ENCODE measurements at regions not wholly inside any gene's neighbourhood (a gene's known extent, or its start where the extent isn't known, plus 50 kb on each side); places are given as distances from the start of the nearest gene placed in this dataset.

DNA sequence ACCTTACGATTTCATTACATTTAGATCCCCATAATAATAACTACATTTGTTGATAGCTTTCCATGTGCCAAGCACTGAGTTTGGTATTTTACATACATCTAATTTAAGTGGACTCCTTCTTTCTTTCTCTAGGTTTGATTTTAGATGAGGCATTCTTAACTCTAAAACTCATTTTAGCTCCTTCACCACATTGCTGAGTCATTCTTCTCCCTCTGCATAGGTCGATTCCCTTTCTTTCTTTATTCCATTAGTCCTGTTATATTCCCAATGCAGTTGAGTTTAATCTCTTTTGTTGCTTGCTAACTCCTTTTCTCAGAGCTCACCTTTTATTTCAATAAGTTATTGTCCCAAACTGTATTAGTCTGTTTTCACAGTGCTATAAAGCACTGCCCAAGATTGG is 329.8 kb downstream of the TAF11L14 start:
- Histone ChIP-seq H2BK5ac (ENCODE audit: low read depth, low read length) (no peak overlapping the region), H2BK12ac (ENCODE audit: low read depth, low read length) (no peak overlapping the region), H3K27ac (ENCODE audit: low read depth, low read length) (no peak overlapping the region), H3K18ac (ENCODE audit: extremely low read depth, low read length) (no peak overlapping the region), H4K91ac (replicated peaks; ENCODE audit: insufficient read length, low read length) (no peak overlapping the region), H3K4me3 (ENCODE audit: extremely low read depth in 1 of 4, insufficient read depth in 2 of 4, low read depth in 3 of 4, low read length in 4 of 4) (no peak overlapping the region), H4K20me1 (replicated peaks in 1 of 2; ENCODE audit: control insufficient read depth in 1 of 2, insufficient read depth in 2 of 2, low read length in 2 of 2) (no peaks in the 10 kb centered on the region), H3K9ac (replicated peaks in 1 of 4; ENCODE audit: extremely low read depth in 1 of 4, low read depth in 3 of 4, low read length in 3 of 4) (no peak overlapping the region), H4K5ac (ENCODE audit: insufficient read length, low read depth, low read length) (no peak overlapping the region), H2AK5ac (ENCODE audit: low read depth, low read length) (no peak overlapping the region), H3K23me2 (ENCODE audit: low read depth, low read length) (no peaks in the 10 kb centered on the region), H3K14ac (ENCODE audit: insufficient read length) (no peak overlapping the region), H2BK20ac (ENCODE audit: low read length) (no peak overlapping the region), H3K79me2 (ENCODE audit: control insufficient read depth in 1 of 2, insufficient read depth in 2 of 2, low read length in 2 of 2) (no peaks in the 10 kb centered on the region), H2BK15ac (ENCODE audit: low read length) (no peak overlapping the region), H3K4me1 (replicated peaks in 1 of 4; ENCODE audit: control insufficient read depth in 3 of 4, insufficient read depth in 4 of 4, low read length in 3 of 4) (no peaks in the 10 kb centered on the region), H3K4ac (replicated peaks; ENCODE audit: insufficient read length, low read depth, low read length) (no peak overlapping the region), H3K23ac (ENCODE audit: insufficient read length) (no peak overlapping the region), H2AFZ (ENCODE audit: low read length) (no peak overlapping the region), H2BK120ac (replicated peaks; ENCODE audit: low read depth, low read length) (no peak overlapping the region), H3K4me2 (ENCODE audit: insufficient read depth in 1 of 2, low read depth in 2 of 2, low read length in 2 of 2) (no peak overlapping the region), H3K27me3 (replicated peaks in 1 of 4; ENCODE audit: control insufficient read depth in 3 of 4, extremely low read depth in 1 of 4, insufficient read depth in 3 of 4, low read length in 3 of 4) (no peaks in the 10 kb centered on the region), H3K56ac (replicated peaks; ENCODE audit: insufficient read length, low read depth, low read length) (no peak overlapping the region), H3K36me3 (ENCODE audit: control insufficient read depth in 2 of 4, insufficient read depth in 4 of 4, low read length in 3 of 4) (no peaks in the 10 kb centered on the region), H4K8ac (ENCODE audit: extremely low read depth, insufficient read depth, low read length) (no peak overlapping the region), H3K79me1 (ENCODE audit: low read depth, low read length) (no peaks in the 10 kb centered on the region), H3K9me3 (ENCODE audit: insufficient read depth in 2 of 2, low read depth in 1 of 2, low read length in 1 of 2) (no peaks in the 10 kb centered on the region)
- no peak for DNase-seq (ENCODE audit: low read depth in 1 of 2, low spot score in 2 of 2)
- ChIA-PET CTCF (ENCODE audit: partially characterized antibody) (interaction anchor here (0.6 to 1.4 kb wide), 3 partner anchors 12 to 70 kb away, joined by 4 to 9 read pairs (median 5); no protein-coding TSS in a partner anchor), POLR2A (ENCODE audit: partially characterized antibody) (no interaction called here)
- no peak for FAIRE-seq
- 100% methylated on average over 2 of the region's 2 CpGs; no CpG with 5 or more reads in 1 of the 2 experiments for WGBS, 2 experiments (ENCODE audit: extremely low coverage in 1 of 2, insufficient coverage in 1 of 2, insufficient read length in 1 of 2, insufficient replicate concordance in 2 of 2, low coverage in 1 of 2, low lambda C conversion rate in 2 of 2, missing lambda C conversion rate in 1 of 2)
- TF ChIP-seq RFX5 (IDR thresholded peaks at IDR 0.05; ENCODE audit: borderline replicate concordance, low read depth, low read length), result no peak
- TF ChIP-seq TBP (IDR thresholded peaks at IDR 0.05; ENCODE audit: low read depth, low read length), result no peak
- no peak for TF ChIP-seq EP300 (IDR thresholded peaks at IDR 0.05; ENCODE audit: borderline replicate concordance in 1 of 2, low read depth in 2 of 2, low read length in 2 of 2)
- no peak for TF ChIP-seq EZH2 (IDR thresholded peaks at IDR 0.05; ENCODE audit: low read depth, low read length, severe bottlenecking)
- TF ChIP-seq, protein P1, sequence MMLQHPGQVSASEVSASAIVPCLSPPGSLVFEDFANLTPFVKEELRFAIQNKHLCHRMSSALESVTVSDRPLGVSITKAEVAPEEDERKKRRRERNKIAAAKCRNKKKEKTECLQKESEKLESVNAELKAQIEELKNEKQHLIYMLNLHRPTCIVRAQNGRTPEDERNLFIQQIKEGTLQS (IDR thresholded peaks at IDR 0.05; ENCODE audit: insufficient read depth, low read depth, low read length), result no peak
- no peak for TF ChIP-seq NANOG (IDR thresholded peaks at IDR 0.05; ENCODE audit: insufficient read depth, low read depth, low read length, poor library complexity, severe bottlenecking)
- TF ChIP-seq KDM5A (IDR thresholded peaks at IDR 0.05; ENCODE audit: low read length), result no peak
- no peak for TF ChIP-seq POU5F1 (IDR thresholded peaks at IDR 0.05; ENCODE audit: low read depth, low read length)
- TF ChIP-seq SIX5 (IDR thresholded peaks at IDR 0.05; ENCODE audit: low read depth, low read length), result no peak

All from H1 (cell line).